Heart left ventricle (tissue), 16 donors: ENCODE measurements at regions not wholly inside any gene's neighbourhood (a gene's known extent, or its start where the extent isn't known, plus 50 kb on each side); places are given as distances from the start of the nearest gene placed in this dataset.

Experiments
- ATAC-seq, 4 donors: fragments of 200-7000 bp; cut with Tn5 transposase; one replicate each; pipeline ENCODE4 v1.9.1; 2020 to 2022; ENCODE audit warnings: moderate library complexity in 4 of 4, mild to moderate bottlenecking in 3 of 4, moderate number of reproducible peaks in 1 of 4
- DNase-seq, 5 donors: peaks; one replicate each; pipeline ENCODE4 v3.0.0-alpha.2; 2020
- H3K27ac ChIP-seq, 12 donors: fragments of 200-600 bp; sonication (generic) in 4 of 12; one replicate each; pipeline versions ENCODE4 v1.5.0 to v1.8.0; 2016 to 2022; ENCODE audit warnings: mild to moderate bottlenecking in 2 of 12
- H3K27me3 ChIP-seq, 9 donors: fragments of 200-600 bp; sonication (generic) in 2 of 9; one replicate each; pipeline versions ENCODE4 v1.5.1 to v1.8.0; 2016 to 2022; ENCODE audit warnings: mild to moderate bottlenecking in 3 of 9
- H3K36me3 ChIP-seq, 9 donors: fragments of 200-600 bp; sonication (generic) in 2 of 9; one replicate each; pipeline versions ENCODE4 v1.5.0 to v1.8.0; 2018 to 2022; ENCODE audit warnings: mild to moderate bottlenecking in 2 of 9
- H3K4me1 ChIP-seq, 12 donors: fragments of 200-600 bp; sonication (generic) in 4 of 12; one replicate each; pipeline versions ENCODE4 v1.5.0 to v1.8.0; 2016 to 2022; ENCODE audit warnings: mild to moderate bottlenecking in 3 of 12
- H3K4me3 ChIP-seq, 12 donors: fragments of 200-600 bp; sonication (generic) in 4 of 12; one replicate each; pipeline versions ENCODE4 v1.5.0 to v1.8.0; 2017 to 2022; ENCODE audit warnings: mild to moderate bottlenecking in 9 of 12, moderate library complexity in 4 of 12
- H3K9me3 ChIP-seq, 12 donors: fragments of 200-600 bp; sonication (generic) in 4 of 12; one replicate each; pipeline versions ENCODE4 v1.5.0 to v1.8.0; 2016 to 2022; ENCODE audit warnings: mild to moderate bottlenecking in 1 of 12
- CTCF ChIP-seq, 12 donors: fragments of 200-600 bp; sonication (generic) in 4 of 12; IDR thresholded peaks; one replicate each; pipeline versions ENCODE4 v1.5.0 to v1.8.0; 2018 to 2022; ENCODE audit warnings: antibody characterized with exemption in 12 of 12, mild to moderate bottlenecking in 5 of 12
- POLR2A ChIP-seq, 2 donors: fragments of 450-650 bp; IDR thresholded peaks; one replicate each; pipeline ENCODE4 v1.6.1; 2017; ENCODE audit warnings: antibody characterized with exemption in 2 of 2, mild to moderate bottlenecking in 2 of 2, moderate library complexity in 2 of 2
- WGBS, 4 donors: extraction: QIAGEN DNeasy Blood & Tissue Kit in 2 of 4; methylation state at CpG; one replicate each; pipeline versions ENCODE4 v1.1.5 to v1.1.7; 2013 to 2018; 5-methylcytosine and 5-hydroxymethylcytosine counted together
- intact Hi-C, 10 donors: fragments of 100-400 bp; cut with DNase I; formaldehyde crosslinking; loops; one replicate each; pipeline versions ENCODE4 v1.11.1 to v1.14.2; 2022
- donor health status: ischemic (EF 13 %, LVEDD 7.1; RV severe dilation, severe dysfunction).
- donor health status: healthy with polysubstance abuse.
- donor health status: DM: no; HTN: yes; CAD: no.
- donor health status: DM: no; HTN: no; CAD: no.
- donor health status: ischemic (EF 25% LVEDD 6.9; RV normal size, moderate dysfunction).
- donor health status: ischemic (EF 25% LVEDD 5.7; RV mildly dilated, moderate dysfunction).
- donor health status: healthy.
- donor health status: DM: yes; HTN: yes; CAD: no.
- donor health status: ischemic (EF 35%, LVEDD 5.7; RV mildly dilated, moderate dysfunction).
- donor health status: nonischemic (EF 11% LVEDD 7.7; RV severe dilation, severe dysfunction).
- donor health status: DM: yes; HTN: yes; CAD: no.
- donor health status: PGD.
- donor health status: ischemic (EF 29% LVEDD 5.4; RV normal size, mild dysfunction).
- donor health status: nonischemic (EF 23%, LVEDD 6.1; RV moderate dilation, normal function).

GRCh38 chr4:81348778-81349094 lies 123.0 kb downstream of the RASGEF1B start:
- Histone ChIP-seq H3K9me3 (no peaks in the 10 kb centered on the region), H3K27me3 (peaks cover 0 to 4% (median 0%) of the 10 kb centered on the region in 9 donors), H3K4me3 (no peak overlapping the region), H3K27ac (no peak overlapping the region), H3K4me1 (no peaks in the 10 kb centered on the region), H3K36me3 (no peaks in the 10 kb centered on the region)
- no peak for ATAC-seq
- 57 to 70% (median 65%) methylated on average over 1 of the region's 1 CpG for WGBS, 4 donors
- no peak for DNase-seq
- TF ChIP-seq POLR2A (IDR thresholded peaks at IDR 0.05): no peak
- no peak for TF ChIP-seq CTCF (IDR thresholded peaks at IDR 0.05)
- intact Hi-C loops: no loop called here

- no peaks in the 10 kb centered on the region for H3K9me3 ChIP-seq
- 79 to 83% (median 80%) methylated on average over 3 of the region's 3 CpGs for WGBS, 4 donors
- DNase-seq (no peak), ATAC-seq (no peak)
- no peak overlapping the region for H3K27ac ChIP-seq
- no peaks in the 10 kb centered on the region for H3K4me1 ChIP-seq
- intact Hi-C loops: no loop called here
- H3K4me3 ChIP-seq: no peak overlapping the region
- H3K27me3 ChIP-seq: peaks cover 0 to 4% (median 0%) of the 10 kb centered on the region in 9 donors
- H3K36me3 ChIP-seq: no peaks in the 10 kb centered on the region
- TF ChIP-seq POLR2A (IDR thresholded peaks at IDR 0.05) (no peak), CTCF (IDR thresholded peaks at IDR 0.05) (no peak)
Measured at GRCh38 chr4:81348086-81348777, 123.5 kb downstream of the RASGEF1B start.

- DNase-seq: no peak
- intact Hi-C loops: no loop called here
- Histone ChIP-seq H3K36me3 (no peaks in the 10 kb centered on the region), H3K9me3 (no peaks in the 10 kb centered on the region), H3K27me3 (no peaks in the 10 kb centered on the region), H3K4me3 (no peak overlapping the region), H3K4me1 (no peaks in the 10 kb centered on the region), H3K27ac (no peak overlapping the region)
- no peak for ATAC-seq
- 91 to 93% (median 91%) methylated on average over 1 of the region's 1 CpG for WGBS, 4 donors
- TF ChIP-seq CTCF (IDR thresholded peaks at IDR 0.05) (no peak), POLR2A (IDR thresholded peaks at IDR 0.05) (no peak)
Measured at GRCh38 chr4:81346719-81347118, 125.0 kb downstream of the RASGEF1B start.

- DNase-seq (no peak), ATAC-seq (no peak)
- WGBS, 4 donors: 64 to 77% (median 71%) methylated on average over 3 of the region's 3 CpGs
- no peaks in the 10 kb centered on the region for H3K36me3 ChIP-seq
- intact Hi-C loops: no loop called here
- no peak overlapping the region for H3K27ac ChIP-seq
- H3K4me3 ChIP-seq: no peak overlapping the region
- H3K9me3 ChIP-seq: no peaks in the 10 kb centered on the region
- H3K27me3 ChIP-seq: no peaks in the 10 kb centered on the region
- no peaks in the 10 kb centered on the region for H3K4me1 ChIP-seq
- TF ChIP-seq CTCF (IDR thresholded peaks at IDR 0.05): no peak
- no peak for TF ChIP-seq POLR2A (IDR thresholded peaks at IDR 0.05)
Measured at GRCh38 chr4:81343536-81343935, 128.2 kb downstream of the RASGEF1B start.
